ENCODE measurements at regions not wholly inside any gene's neighbourhood (a gene's known extent, or its start where the extent isn't known, plus 50 kb on each side); places are given as distances from the start of the nearest gene placed in this dataset.

GRCh38 chr11:130614591-130614990 lies 166.1 kb downstream of the ADAMTS15 start:
- no peak for ATAC-seq
- H3K9me3 ChIP-seq: no peaks in the 10 kb centered on the region
- DNase-seq: no peak
- H3K4me3 ChIP-seq: no peak overlapping the region
- H3K27ac ChIP-seq: no peak overlapping the region
- H3K4me1 ChIP-seq: no peaks in the 10 kb centered on the region
- TF ChIP-seq, protein P1, sequence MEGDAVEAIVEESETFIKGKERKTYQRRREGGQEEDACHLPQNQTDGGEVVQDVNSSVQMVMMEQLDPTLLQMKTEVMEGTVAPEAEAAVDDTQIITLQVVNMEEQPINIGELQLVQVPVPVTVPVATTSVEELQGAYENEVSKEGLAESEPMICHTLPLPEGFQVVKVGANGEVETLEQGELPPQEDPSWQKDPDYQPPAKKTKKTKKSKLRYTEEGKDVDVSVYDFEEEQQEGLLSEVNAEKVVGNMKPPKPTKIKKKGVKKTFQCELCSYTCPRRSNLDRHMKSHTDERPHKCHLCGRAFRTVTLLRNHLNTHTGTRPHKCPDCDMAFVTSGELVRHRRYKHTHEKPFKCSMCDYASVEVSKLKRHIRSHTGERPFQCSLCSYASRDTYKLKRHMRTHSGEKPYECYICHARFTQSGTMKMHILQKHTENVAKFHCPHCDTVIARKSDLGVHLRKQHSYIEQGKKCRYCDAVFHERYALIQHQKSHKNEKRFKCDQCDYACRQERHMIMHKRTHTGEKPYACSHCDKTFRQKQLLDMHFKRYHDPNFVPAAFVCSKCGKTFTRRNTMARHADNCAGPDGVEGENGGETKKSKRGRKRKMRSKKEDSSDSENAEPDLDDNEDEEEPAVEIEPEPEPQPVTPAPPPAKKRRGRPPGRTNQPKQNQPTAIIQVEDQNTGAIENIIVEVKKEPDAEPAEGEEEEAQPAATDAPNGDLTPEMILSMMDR (IDR thresholded peaks at IDR 0.05): no peak
- no peak for TF ChIP-seq POLR2A (IDR thresholded peaks at IDR 0.05)
- H3K36me3 ChIP-seq (replicated peaks in 1 of 2; ENCODE audit: insufficient read depth in 1 of 2, low read depth in 2 of 2): no peaks in the 10 kb centered on the region
- no peaks in the 10 kb centered on the region for H3K27me3 ChIP-seq
- WGBS, 2 donors: 56% methylated on average over 3 of the region's 3 CpGs
- intact Hi-C loops (cut with DNase I): no loop called here

DNA sequence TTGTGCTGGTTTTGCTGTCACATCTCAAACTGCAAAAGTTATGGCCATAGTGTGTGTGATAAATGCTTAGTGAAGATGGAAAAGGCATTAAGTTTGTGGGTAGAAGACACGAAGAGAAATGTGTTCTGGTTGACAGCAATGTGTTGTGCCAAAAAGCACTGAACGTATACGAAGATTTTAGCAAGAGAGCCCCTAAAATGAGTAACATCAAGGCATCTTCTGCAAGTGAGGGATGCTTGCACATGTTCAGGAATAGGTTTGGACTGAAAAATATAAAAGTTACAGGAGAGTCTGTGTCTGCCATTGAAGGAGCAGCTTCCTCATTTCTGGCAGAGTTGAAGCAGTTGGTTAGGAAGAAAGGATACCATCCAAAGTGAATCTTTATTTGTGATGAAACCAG lies 167.1 kb downstream of the ADAMTS15 start:
- TF ChIP-seq, protein P1 (IDR thresholded peaks at IDR 0.05): no peak
- TF ChIP-seq POLR2A (IDR thresholded peaks at IDR 0.05): no peak
- no peak overlapping the region for H3K4me3 ChIP-seq
- no peak for DNase-seq
- no peak for ATAC-seq
- H3K4me1 ChIP-seq: no peaks in the 10 kb centered on the region
- 45 to 53% methylated on average over 3 of the region's 3 CpGs for WGBS, 2 donors
- H3K27me3 ChIP-seq: no peaks in the 10 kb centered on the region
- no peak overlapping the region for H3K27ac ChIP-seq
- intact Hi-C loops (cut with DNase I): no loop called here
- no peaks in the 10 kb centered on the region for H3K9me3 ChIP-seq
- H3K36me3 ChIP-seq (replicated peaks in 1 of 2; ENCODE audit: insufficient read depth in 1 of 2, low read depth in 2 of 2): no peaks in the 10 kb centered on the region

GRCh38 chr11:130616573-130616972 lies 168.1 kb downstream of the ADAMTS15 start:
- 69 to 70% methylated on average over 3 of the region's 3 CpGs for WGBS, 2 donors
- H3K27ac ChIP-seq: no peak overlapping the region
- TF ChIP-seq, protein P1 (IDR thresholded peaks at IDR 0.05): no peak
- no peak for TF ChIP-seq POLR2A (IDR thresholded peaks at IDR 0.05)
- no peaks in the 10 kb centered on the region for H3K4me1 ChIP-seq
- H3K27me3 ChIP-seq: no peaks in the 10 kb centered on the region
- H3K4me3 ChIP-seq: no peak overlapping the region
- no peak for DNase-seq
- no peaks in the 10 kb centered on the region for H3K36me3 ChIP-seq (replicated peaks in 1 of 2; ENCODE audit: insufficient read depth in 1 of 2, low read depth in 2 of 2)
- ATAC-seq: no peak
- intact Hi-C loops (cut with DNase I): no loop called here
- H3K9me3 ChIP-seq: no peaks in the 10 kb centered on the region

GRCh38 chr11:130617001-130617400 lies 168.6 kb downstream of the ADAMTS15 start:
- ATAC-seq: no peak
- Histone ChIP-seq H3K4me1 (no peaks in the 10 kb centered on the region), H3K9me3 (no peaks in the 10 kb centered on the region), H3K36me3 (replicated peaks in 1 of 2; ENCODE audit: insufficient read depth in 1 of 2, low read depth in 2 of 2) (no peaks in the 10 kb centered on the region), H3K27ac (no peak overlapping the region), H3K4me3 (no peak overlapping the region), H3K27me3 (no peaks in the 10 kb centered on the region)
- no peak for TF ChIP-seq POLR2A (IDR thresholded peaks at IDR 0.05)
- TF ChIP-seq, protein P1 (IDR thresholded peaks at IDR 0.05): no peak
- WGBS, 2 donors: 72 to 77% methylated on average over 5 of the region's 5 CpGs
- no peak for DNase-seq
- intact Hi-C loops (cut with DNase I): no loop called here

GRCh38 chr11:130620548-130620947 lies 172.1 kb downstream of the ADAMTS15 start:
- WGBS, 2 donors: 76 to 78% methylated on average over 4 of the region's 4 CpGs
- H3K4me3 ChIP-seq: no peak overlapping the region
- H3K9me3 ChIP-seq: no peaks in the 10 kb centered on the region
- TF ChIP-seq POLR2A (IDR thresholded peaks at IDR 0.05): no peak
- TF ChIP-seq, protein P1 (IDR thresholded peaks at IDR 0.05): no peak
- no peaks in the 10 kb centered on the region for H3K4me1 ChIP-seq
- H3K36me3 ChIP-seq (replicated peaks in 1 of 2; ENCODE audit: insufficient read depth in 1 of 2, low read depth in 2 of 2): no peaks in the 10 kb centered on the region
- no peak for DNase-seq
- H3K27me3 ChIP-seq: no peaks in the 10 kb centered on the region
- no peak for ATAC-seq
- no peak overlapping the region for H3K27ac ChIP-seq
- intact Hi-C loops (cut with DNase I): no loop called here
